ENCODE measurements at regions not wholly inside any gene's neighbourhood (a gene's known extent, or its start where the extent isn't known, plus 50 kb on each side); places are given as distances from the start of the nearest gene placed in this dataset.
"Not testable (repeated sequence)": the region's sequence is repeated elsewhere in the genome, so short reads cannot be mapped to it uniquely, and the experiment has no call there.

- no peaks in the 10 kb centered on the region for H3K4me1 ChIP-seq (ENCODE audit: control insufficient read depth, insufficient read depth, low read length)
- no peak overlapping the region for H3K27ac ChIP-seq (ENCODE audit: low read depth, low read length)
- H3K27me3 ChIP-seq (ENCODE audit: control insufficient read depth, insufficient read depth, low read length), result no peaks in the 10 kb centered on the region
- no peaks in the 10 kb centered on the region for H3K36me3 ChIP-seq (ENCODE audit: control insufficient read depth, insufficient read depth, low read length)
- peaks cover 3% of the 10 kb centered on the region; the same call in 1 of the 2 replicates for H3K9me3 ChIP-seq (ENCODE audit: control insufficient read depth, insufficient read depth, low read length)
- H3K4me3 ChIP-seq (ENCODE audit: low read depth, low read length), result no peak overlapping the region
- no peak overlapping the region for H3K9ac ChIP-seq (ENCODE audit: low read depth, low read length)
Measured at GRCh38 chr10:93221521-93221920, 147.8 kb downstream of the CYP26A1 start.

DNA sequence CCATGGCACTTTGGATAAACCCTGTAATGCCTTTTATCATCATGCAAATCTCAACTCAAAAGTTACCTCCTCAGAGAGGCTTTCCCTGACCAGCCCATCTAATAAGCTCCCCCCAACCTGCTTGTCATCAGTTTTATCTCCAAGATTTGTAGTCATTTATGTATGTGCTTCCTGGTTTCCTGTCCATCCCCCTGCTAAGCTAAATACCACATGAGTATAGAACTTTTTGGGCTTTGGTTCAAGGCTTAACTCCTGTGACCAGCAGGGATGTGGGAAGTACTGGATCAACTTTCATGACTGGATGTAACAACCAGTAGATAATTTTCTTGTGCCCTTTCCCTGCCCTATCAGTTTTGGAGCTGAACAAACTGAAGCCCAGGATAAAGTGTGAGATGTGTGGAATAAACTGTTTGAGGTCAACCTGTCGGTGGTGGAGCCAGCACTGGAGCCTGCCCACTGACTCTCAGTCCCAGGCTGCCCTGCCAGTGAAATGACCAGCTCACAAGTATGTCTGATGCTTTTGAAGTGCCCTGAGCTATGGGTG lies 148.6 kb downstream of the CYP26A1 start:
- Histone ChIP-seq H3K4me1 (ENCODE audit: control insufficient read depth, insufficient read depth, low read length) (no peaks in the 10 kb centered on the region), H3K9me3 (ENCODE audit: control insufficient read depth, insufficient read depth, low read length) (peaks cover 3% of the 10 kb centered on the region; the same call in 1 of the 2 replicates), H3K36me3 (ENCODE audit: control insufficient read depth, insufficient read depth, low read length) (no peaks in the 10 kb centered on the region), H3K27ac (ENCODE audit: low read depth, low read length) (no peak overlapping the region), H3K9ac (ENCODE audit: low read depth, low read length) (no peak overlapping the region), H3K4me3 (ENCODE audit: low read depth, low read length) (no peak overlapping the region), H3K27me3 (ENCODE audit: control insufficient read depth, insufficient read depth, low read length) (no peaks in the 10 kb centered on the region)

DNA sequence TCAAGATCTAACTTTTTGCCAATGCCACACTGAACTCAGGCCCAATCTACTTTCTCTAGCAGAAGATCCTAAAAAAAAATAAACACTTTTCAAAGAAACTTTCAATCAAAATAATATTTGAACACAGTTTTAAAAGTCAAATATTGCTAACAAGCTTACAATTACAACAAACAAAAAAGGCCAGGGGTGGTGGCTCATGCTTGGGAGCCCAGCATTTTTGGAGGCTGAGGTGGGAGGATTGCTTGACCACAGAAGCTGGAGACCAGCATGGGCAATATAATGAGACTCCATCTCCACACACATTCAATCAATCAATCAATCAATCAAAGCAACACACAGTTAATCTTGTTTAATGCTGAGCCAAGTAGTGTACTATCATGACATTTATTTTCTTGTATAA lies 149.2 kb downstream of the CYP26A1 start:
- no peak overlapping the region for H3K27ac ChIP-seq (ENCODE audit: low read depth, low read length)
- H3K9ac ChIP-seq (ENCODE audit: low read depth, low read length), result no peak overlapping the region
- H3K4me3 ChIP-seq (ENCODE audit: low read depth, low read length), result no peak overlapping the region
- no peaks in the 10 kb centered on the region for H3K36me3 ChIP-seq (ENCODE audit: control insufficient read depth, insufficient read depth, low read length)
- no peaks in the 10 kb centered on the region for H3K4me1 ChIP-seq (ENCODE audit: control insufficient read depth, insufficient read depth, low read length)
- H3K27me3 ChIP-seq (ENCODE audit: control insufficient read depth, insufficient read depth, low read length), result no peaks in the 10 kb centered on the region
- H3K9me3 ChIP-seq (ENCODE audit: control insufficient read depth, insufficient read depth, low read length), result peaks cover 3% of the 10 kb centered on the region; the same call in 1 of the 2 replicates

DNA sequence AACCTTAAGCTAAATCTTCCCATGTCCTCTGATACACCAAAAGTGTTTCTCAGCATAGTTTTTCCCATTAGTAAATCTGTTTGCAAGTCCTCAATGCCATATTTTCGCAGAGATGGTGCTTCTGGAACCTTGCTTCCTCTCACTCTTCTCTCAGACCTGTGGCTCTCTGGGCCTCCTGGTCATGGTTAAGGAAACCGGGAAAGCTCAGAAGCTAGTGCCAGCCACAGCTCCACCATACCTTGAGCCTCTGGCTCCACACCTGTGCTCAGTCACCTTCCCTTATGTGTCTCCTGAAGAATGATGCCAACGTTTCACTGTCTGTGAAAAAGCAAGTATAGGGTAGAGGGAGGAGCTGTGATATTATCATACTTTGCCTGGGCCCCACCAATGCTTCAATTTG lies 149.6 kb downstream of the CYP26A1 start:
- no peaks in the 10 kb centered on the region for H3K4me1 ChIP-seq (ENCODE audit: control insufficient read depth, insufficient read depth, low read length)
- no peak overlapping the region for H3K9ac ChIP-seq (ENCODE audit: low read depth, low read length)
- H3K36me3 ChIP-seq (ENCODE audit: control insufficient read depth, insufficient read depth, low read length), result no peaks in the 10 kb centered on the region
- H3K27me3 ChIP-seq (ENCODE audit: control insufficient read depth, insufficient read depth, low read length), result no peaks in the 10 kb centered on the region
- H3K27ac ChIP-seq (ENCODE audit: low read depth, low read length), result no peak overlapping the region
- H3K9me3 ChIP-seq (ENCODE audit: control insufficient read depth, insufficient read depth, low read length), result peaks cover 3% of the 10 kb centered on the region; the same call in 1 of the 2 replicates
- H3K4me3 ChIP-seq (ENCODE audit: low read depth, low read length), result no peak overlapping the region

DNA sequence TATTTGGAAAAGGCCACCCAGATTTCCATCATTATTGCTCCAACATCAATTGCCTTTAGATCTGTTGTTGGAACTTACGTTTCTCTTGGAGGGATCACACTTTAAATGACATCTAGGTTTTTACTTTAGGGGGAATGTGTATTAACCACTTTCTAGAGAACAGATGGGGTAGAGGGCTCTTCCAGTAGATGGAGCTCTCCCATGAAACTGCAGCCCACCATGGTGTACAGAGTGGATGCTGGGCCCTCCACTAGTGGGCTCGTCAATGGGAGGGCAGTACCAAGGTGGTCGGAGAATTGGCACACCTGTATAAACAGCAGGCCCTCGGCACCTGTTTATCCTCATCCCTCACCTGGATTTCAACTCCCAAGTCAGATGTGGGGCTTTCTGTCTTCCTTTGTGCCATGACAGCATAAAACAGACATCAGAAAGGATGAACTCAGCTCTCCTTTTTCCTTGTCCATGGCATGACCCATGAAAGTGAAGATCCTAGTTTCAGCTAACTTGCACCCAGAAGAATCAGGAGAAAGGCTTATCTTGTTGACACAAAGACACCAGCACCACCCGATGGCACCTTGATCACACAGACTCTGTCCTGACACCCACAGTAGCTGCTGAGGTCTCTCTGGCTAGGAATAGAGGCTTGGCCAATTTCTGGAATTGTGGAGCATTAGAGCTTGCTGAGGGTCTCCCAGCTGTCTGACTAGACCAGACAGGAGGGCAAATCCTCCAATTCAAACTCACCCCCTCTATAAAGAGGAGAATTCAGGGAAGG lies 150.5 kb downstream of the CYP26A1 start:
- Histone ChIP-seq H3K4me1 (ENCODE audit: control insufficient read depth, insufficient read depth, low read length) (no peaks in the 10 kb centered on the region), H3K9me3 (ENCODE audit: control insufficient read depth, insufficient read depth, low read length) (peaks cover 3% of the 10 kb centered on the region; the same call in 1 of the 2 replicates)

DNA sequence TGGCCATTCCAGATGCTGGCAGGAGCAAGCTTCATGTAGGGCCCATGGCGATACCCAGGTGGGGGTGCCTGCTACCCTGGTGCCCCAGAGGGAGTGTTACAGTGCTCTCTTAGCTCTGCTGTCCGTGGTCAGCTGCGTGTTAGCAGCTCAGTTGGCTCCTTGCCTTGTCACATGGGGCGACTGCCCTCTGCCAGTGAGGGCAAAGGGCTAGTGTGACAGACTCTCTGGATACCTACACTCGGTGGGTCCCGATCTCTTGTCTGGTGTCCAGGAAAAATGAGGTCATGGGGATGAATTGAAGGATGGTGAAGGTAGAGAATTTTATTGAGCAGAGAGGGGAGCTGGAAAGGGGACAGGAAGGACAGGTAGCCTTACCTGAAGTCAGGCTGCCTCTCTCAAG lies 152.2 kb downstream of the CYP26A1 start:
- H3K4me3 ChIP-seq (ENCODE audit: low read depth, low read length), result no peak overlapping the region
- H3K9ac ChIP-seq (ENCODE audit: low read depth, low read length), result no peak overlapping the region
- H3K27ac ChIP-seq (ENCODE audit: low read depth, low read length), result no peak overlapping the region
- H3K27me3 ChIP-seq (ENCODE audit: control insufficient read depth, insufficient read depth, low read length), result no peaks in the 10 kb centered on the region
- no peaks in the 10 kb centered on the region for H3K4me1 ChIP-seq (ENCODE audit: control insufficient read depth, insufficient read depth, low read length)
- H3K9me3 ChIP-seq (ENCODE audit: control insufficient read depth, insufficient read depth, low read length), result peaks cover 3% of the 10 kb centered on the region; the same call in 1 of the 2 replicates
- H3K36me3 ChIP-seq (ENCODE audit: control insufficient read depth, insufficient read depth, low read length), result no peaks in the 10 kb centered on the region

More for the DNA sequence above, 150.5 kb downstream of the CYP26A1 start:
- Histone ChIP-seq H3K36me3 (ENCODE audit: control insufficient read depth, insufficient read depth, low read length) (no peaks in the 10 kb centered on the region), H3K4me3 (ENCODE audit: low read depth, low read length) (no peak overlapping the region), H3K9ac (ENCODE audit: low read depth, low read length) (no peak overlapping the region), H3K27me3 (ENCODE audit: control insufficient read depth, insufficient read depth, low read length) (no peaks in the 10 kb centered on the region), H3K27ac (ENCODE audit: low read depth, low read length) (no peak overlapping the region)

DNA sequence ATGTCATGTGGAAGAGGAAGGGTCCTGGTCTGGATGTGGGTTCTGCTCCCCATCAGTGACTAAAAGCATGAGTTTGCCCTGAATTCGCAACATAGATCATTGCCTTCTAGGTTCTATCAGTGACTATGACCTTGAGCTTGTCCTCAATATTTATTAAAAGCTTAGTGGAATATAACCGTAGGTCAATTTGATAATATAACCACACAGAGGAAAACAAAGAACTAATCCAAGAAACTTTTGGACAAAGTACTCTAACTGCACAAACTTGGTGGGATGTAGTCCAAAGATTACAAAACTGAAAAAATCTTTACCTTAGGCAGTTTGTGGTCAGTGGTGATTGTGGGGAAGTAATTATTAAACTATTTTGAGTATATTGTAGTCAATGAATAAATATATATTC lies 152.9 kb downstream of the CYP26A1 start:
- no peak overlapping the region for H3K9ac ChIP-seq (ENCODE audit: low read depth, low read length)
- no peak overlapping the region for H3K27ac ChIP-seq (ENCODE audit: low read depth, low read length)
- no peak overlapping the region for H3K4me3 ChIP-seq (ENCODE audit: low read depth, low read length)
- no peaks in the 10 kb centered on the region for H3K36me3 ChIP-seq (ENCODE audit: control insufficient read depth, insufficient read depth, low read length)
- H3K4me1 ChIP-seq (ENCODE audit: control insufficient read depth, insufficient read depth, low read length), result no peaks in the 10 kb centered on the region
- H3K27me3 ChIP-seq (ENCODE audit: control insufficient read depth, insufficient read depth, low read length), result no peaks in the 10 kb centered on the region
- peaks cover 3% of the 10 kb centered on the region; the same call in 1 of the 2 replicates for H3K9me3 ChIP-seq (ENCODE audit: control insufficient read depth, insufficient read depth, low read length)

- not testable (repeated sequence) for H3K27me3 ChIP-seq (ENCODE audit: control insufficient read depth, insufficient read depth, low read length); H3K27ac ChIP-seq (ENCODE audit: low read depth, low read length); H3K4me1 ChIP-seq (ENCODE audit: control insufficient read depth, insufficient read depth, low read length); H3K9ac ChIP-seq (ENCODE audit: low read depth, low read length); H3K36me3 ChIP-seq (ENCODE audit: control insufficient read depth, insufficient read depth, low read length); H3K9me3 ChIP-seq (ENCODE audit: control insufficient read depth, insufficient read depth, low read length); H3K4me3 ChIP-seq (ENCODE audit: low read depth, low read length)
Measured at GRCh38 chr10:93230596-93230995, 156.9 kb downstream of the CYP26A1 start.

- H3K4me1 ChIP-seq (ENCODE audit: control insufficient read depth, insufficient read depth, low read length); H3K36me3 ChIP-seq (ENCODE audit: control insufficient read depth, insufficient read depth, low read length); H3K9ac ChIP-seq (ENCODE audit: low read depth, low read length); H3K27me3 ChIP-seq (ENCODE audit: control insufficient read depth, insufficient read depth, low read length); H3K4me3 ChIP-seq (ENCODE audit: low read depth, low read length); H3K27ac ChIP-seq (ENCODE audit: low read depth, low read length); H3K9me3 ChIP-seq (ENCODE audit: control insufficient read depth, insufficient read depth, low read length): not testable (repeated sequence)
Measured at GRCh38 chr10:93232159-93232558, 158.5 kb downstream of the CYP26A1 start.

DNA sequence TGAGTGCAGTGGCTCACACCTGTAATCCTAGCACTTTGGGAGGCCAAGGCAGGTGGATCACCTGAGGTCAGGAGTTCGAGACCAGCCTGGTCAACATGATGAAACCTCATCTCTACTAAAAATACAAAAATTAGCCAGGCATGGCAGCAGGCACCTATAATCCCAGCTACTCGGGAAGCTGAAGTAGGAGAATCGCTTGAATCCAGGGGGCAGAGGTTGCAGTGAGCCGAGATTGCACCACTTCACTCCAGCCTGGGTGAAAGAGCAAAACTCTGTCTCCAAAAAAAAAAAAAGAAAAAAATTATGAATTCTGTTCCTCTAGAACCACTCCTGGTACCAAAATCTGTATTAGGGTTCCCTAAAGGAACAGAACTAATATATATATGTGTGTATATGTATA lies 161.2 kb downstream of the CYP26A1 start:
- H3K4me3 ChIP-seq (ENCODE audit: low read depth, low read length); H3K27me3 ChIP-seq (ENCODE audit: control insufficient read depth, insufficient read depth, low read length); H3K9me3 ChIP-seq (ENCODE audit: control insufficient read depth, insufficient read depth, low read length); H3K9ac ChIP-seq (ENCODE audit: low read depth, low read length); H3K4me1 ChIP-seq (ENCODE audit: control insufficient read depth, insufficient read depth, low read length); H3K36me3 ChIP-seq (ENCODE audit: control insufficient read depth, insufficient read depth, low read length); H3K27ac ChIP-seq (ENCODE audit: low read depth, low read length): not testable (repeated sequence)

- Histone ChIP-seq H3K4me3 (ENCODE audit: low read depth, low read length) (no peak overlapping the region), H3K9ac (ENCODE audit: low read depth, low read length) (no peak overlapping the region)
Measured at GRCh38 chr10:93235686-93236085, 162.0 kb downstream of the CYP26A1 start.

More at GRCh38 chr10:93235686-93236085, 162.0 kb downstream of the CYP26A1 start:
- Histone ChIP-seq H3K27ac (ENCODE audit: low read depth, low read length) (no peak overlapping the region), H3K9me3 (ENCODE audit: control insufficient read depth, insufficient read depth, low read length) (no peaks in the 10 kb centered on the region), H3K36me3 (ENCODE audit: control insufficient read depth, insufficient read depth, low read length) (no peaks in the 10 kb centered on the region), H3K27me3 (ENCODE audit: control insufficient read depth, insufficient read depth, low read length) (no peaks in the 10 kb centered on the region), H3K4me1 (ENCODE audit: control insufficient read depth, insufficient read depth, low read length) (peaks cover 6% of the 10 kb centered on the region; the same call in 1 of the 2 replicates)
